Upper lobe of left lung (tissue), 6 donors: ENCODE measurements at regions not wholly inside any gene's neighbourhood (a gene's known extent, or its start where the extent isn't known, plus 50 kb on each side); places are given as distances from the start of the nearest gene placed in this dataset.

Source experiments
- ATAC-seq, 2 donors: fragments of 200-7000 bp; cut with Tn5 transposase; one replicate each; pipeline ENCODE4 v1.9.1; 2022; ENCODE audit warnings: mild to moderate bottlenecking in 2 of 2, moderate library complexity in 2 of 2; ENCODE audit not compliant: low FRiP score in 2 of 2
- DNase-seq, 2 donors: peaks; one replicate each; pipeline ENCODE4 v3.0.0-alpha.2; 2019 to 2020
- H3K27ac ChIP-seq, 4 donors: fragments of 200-600 bp; sonication (generic); one replicate each; pipeline ENCODE4 v1.5.1; 2016 to 2019
- H3K27me3 ChIP-seq, 4 donors: fragments of 200-600 bp; sonication (generic); one replicate each; pipeline ENCODE4 v1.5.1; 2017 to 2019
- H3K36me3 ChIP-seq, 4 donors: fragments of 200-600 bp; sonication (generic); one replicate each; pipeline ENCODE4 v1.5.1; 2016 to 2019
- H3K4me1 ChIP-seq, 4 donors: fragments of 200-600 bp; sonication (generic); one replicate each; pipeline ENCODE4 v1.5.1; 2018 to 2019
- H3K4me3 ChIP-seq, 4 donors: fragments of 200-600 bp; sonication (generic); one replicate each; pipeline ENCODE4 v1.5.1; 2017 to 2019; ENCODE audit warnings: mild to moderate bottlenecking in 2 of 4, moderate library complexity in 1 of 4
- H3K9me3 ChIP-seq, 4 donors: fragments of 200-600 bp; sonication (generic); one replicate each; pipeline ENCODE4 v1.5.1; 2018 to 2019
- EP300 ChIP-seq, 4 donors: sonication (generic); formaldehyde crosslinking; IDR thresholded peaks; one replicate each; pipeline ENCODE4 v1.5.1; 2017; ENCODE audit warnings: antibody characterized with exemption in 4 of 4, control low read depth in 2 of 4
- POLR2A ChIP-seq, 4 donors: fragments of 450-650 bp; IDR thresholded peaks; one replicate each; pipeline ENCODE4 v1.5.1; 2016 to 2017; ENCODE audit warnings: antibody characterized with exemption in 4 of 4, mild to moderate bottlenecking in 2 of 4
- POLR2AphosphoS5 ChIP-seq, 2 donors: sonication (generic); formaldehyde crosslinking; IDR thresholded peaks; one replicate each; pipeline ENCODE4 v1.5.1; 2017; ENCODE audit warnings: antibody characterized with exemption in 2 of 2
- WGBS, 2 donors: methylation state at CpG; one replicate each; pipeline ENCODE4 v1.1.5; 2017 to 2018; 5-methylcytosine and 5-hydroxymethylcytosine counted together
- TF ChIP-seq, protein P1 (sequence below), 6 experiments: fragments of 450-650 bp in 4 of 6; fragments of 200-600 bp in 2 of 6; sonication (generic) in 2 of 6; IDR thresholded peaks; one replicate each; pipeline ENCODE4 v1.5.1; 2016 to 2019; ENCODE audit warnings: antibody characterized with exemption in 6 of 6
- donor health status: DM: no; HTN: no; CAD: no; lungs with moderate emphysema.
- donor health status: DM: no; HTN: yes; CAD: no; lungs with severe emphysema.

DNA sequence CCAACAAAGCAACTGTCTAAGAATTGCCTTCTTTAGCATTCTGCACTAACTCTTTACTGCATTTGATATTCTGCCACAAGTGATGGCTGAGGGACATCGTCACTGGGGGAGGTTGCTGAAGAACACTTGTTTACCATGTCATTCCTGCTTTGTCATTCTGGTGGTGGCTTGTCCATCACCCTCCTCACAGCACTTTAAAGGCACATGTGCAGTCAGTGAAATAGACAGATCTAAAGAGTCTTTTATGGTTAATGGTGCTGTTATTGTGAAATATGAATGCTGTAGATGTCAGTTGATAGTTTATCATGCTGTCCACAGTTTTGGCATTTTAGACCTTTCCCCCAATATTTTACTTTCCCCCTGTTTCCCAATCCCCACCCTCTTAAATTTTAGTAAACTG is 120.9 kb upstream of the TSC22D1 start:
- H3K27ac ChIP-seq = no peak overlapping the region
- ATAC-seq = no peak
- H3K4me3 ChIP-seq = no peak overlapping the region
- no peaks in the 10 kb centered on the region for H3K4me1 ChIP-seq
- H3K36me3 ChIP-seq = no peaks in the 10 kb centered on the region
- H3K9me3 ChIP-seq = no peaks in the 10 kb centered on the region
- 46 to 70% methylated on average over 1 of the region's 1 CpG for WGBS, 2 donors
- TF ChIP-seq, protein P1, sequence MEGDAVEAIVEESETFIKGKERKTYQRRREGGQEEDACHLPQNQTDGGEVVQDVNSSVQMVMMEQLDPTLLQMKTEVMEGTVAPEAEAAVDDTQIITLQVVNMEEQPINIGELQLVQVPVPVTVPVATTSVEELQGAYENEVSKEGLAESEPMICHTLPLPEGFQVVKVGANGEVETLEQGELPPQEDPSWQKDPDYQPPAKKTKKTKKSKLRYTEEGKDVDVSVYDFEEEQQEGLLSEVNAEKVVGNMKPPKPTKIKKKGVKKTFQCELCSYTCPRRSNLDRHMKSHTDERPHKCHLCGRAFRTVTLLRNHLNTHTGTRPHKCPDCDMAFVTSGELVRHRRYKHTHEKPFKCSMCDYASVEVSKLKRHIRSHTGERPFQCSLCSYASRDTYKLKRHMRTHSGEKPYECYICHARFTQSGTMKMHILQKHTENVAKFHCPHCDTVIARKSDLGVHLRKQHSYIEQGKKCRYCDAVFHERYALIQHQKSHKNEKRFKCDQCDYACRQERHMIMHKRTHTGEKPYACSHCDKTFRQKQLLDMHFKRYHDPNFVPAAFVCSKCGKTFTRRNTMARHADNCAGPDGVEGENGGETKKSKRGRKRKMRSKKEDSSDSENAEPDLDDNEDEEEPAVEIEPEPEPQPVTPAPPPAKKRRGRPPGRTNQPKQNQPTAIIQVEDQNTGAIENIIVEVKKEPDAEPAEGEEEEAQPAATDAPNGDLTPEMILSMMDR (IDR thresholded peaks at IDR 0.05) = no peak
- TF ChIP-seq POLR2A (IDR thresholded peaks at IDR 0.05) = no peak
- TF ChIP-seq EP300 (IDR thresholded peaks at IDR 0.05) = no peak
- TF ChIP-seq POLR2AphosphoS5 (IDR thresholded peaks at IDR 0.05) = no peak
- H3K27me3 ChIP-seq = no peaks in the 10 kb centered on the region
- DNase-seq = no peak

DNA sequence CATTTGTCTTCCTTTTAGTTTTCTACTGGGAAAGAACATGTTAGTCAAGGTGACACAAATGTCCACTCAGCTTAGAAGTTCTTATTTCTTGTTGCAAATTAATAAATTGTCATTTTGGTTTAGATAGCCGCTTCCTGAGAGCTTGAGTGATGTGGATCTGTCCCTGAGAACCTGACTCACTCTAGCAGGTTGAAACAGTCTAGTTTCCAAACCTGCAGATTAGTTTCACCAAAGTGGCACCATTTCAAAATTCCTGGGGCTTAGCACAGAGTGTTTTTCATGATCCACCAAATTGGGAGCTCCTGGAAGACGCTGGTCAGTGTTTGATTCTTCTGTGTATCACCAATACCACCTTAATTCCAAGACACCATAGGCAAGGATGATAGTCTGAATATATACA is 119.4 kb upstream of the TSC22D1 start:
- 76 to 80% methylated on average over 2 of the region's 2 CpGs for WGBS, 2 donors
- ATAC-seq (no peak), DNase-seq (no peak)
- Histone ChIP-seq H3K36me3 (no peaks in the 10 kb centered on the region), H3K27me3 (no peaks in the 10 kb centered on the region), H3K4me1 (no peaks in the 10 kb centered on the region), H3K27ac (no peak overlapping the region), H3K9me3 (no peaks in the 10 kb centered on the region), H3K4me3 (no peak overlapping the region)
- TF ChIP-seq POLR2AphosphoS5 (IDR thresholded peaks at IDR 0.05) (no peak), POLR2A (IDR thresholded peaks at IDR 0.05) (no peak), EP300 (IDR thresholded peaks at IDR 0.05) (no peak)
- TF ChIP-seq, protein P1 (IDR thresholded peaks at IDR 0.05) = no peak

DNA sequence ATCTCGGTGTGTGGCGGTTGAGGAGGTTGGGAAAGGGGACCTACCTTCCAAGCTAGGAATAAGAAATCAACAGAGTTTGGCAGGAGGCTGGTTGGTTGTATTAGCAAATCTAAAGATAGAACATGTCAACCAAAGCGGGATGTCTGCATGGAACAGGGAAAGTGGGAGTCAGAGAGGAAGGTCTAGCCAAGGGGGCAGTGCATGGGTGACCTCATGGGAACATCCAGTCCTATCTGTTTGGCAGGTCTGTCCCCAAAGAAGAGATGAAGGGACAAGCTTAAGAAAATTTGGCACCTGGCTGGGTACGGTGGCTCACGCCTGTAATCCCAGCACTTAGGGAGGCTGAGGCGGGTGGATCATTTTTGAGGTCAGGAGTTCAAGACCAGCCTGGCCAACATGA is 118.7 kb upstream of the TSC22D1 start:
- H3K27me3 ChIP-seq = no peaks in the 10 kb centered on the region
- no peaks in the 10 kb centered on the region for H3K9me3 ChIP-seq
- no peaks in the 10 kb centered on the region for H3K36me3 ChIP-seq
- DNase-seq (no peak), ATAC-seq (no peak)
- no peaks in the 10 kb centered on the region for H3K4me1 ChIP-seq
- 64 to 83% methylated on average over 6 of the region's 6 CpGs for WGBS, 2 donors
- no peak overlapping the region for H3K4me3 ChIP-seq
- H3K27ac ChIP-seq = no peak overlapping the region
- TF ChIP-seq EP300 (IDR thresholded peaks at IDR 0.05) (no peak), POLR2A (IDR thresholded peaks at IDR 0.05) (no peak), POLR2AphosphoS5 (IDR thresholded peaks at IDR 0.05) (no peak)
- TF ChIP-seq, protein P1 (IDR thresholded peaks at IDR 0.05) = no peak

DNA sequence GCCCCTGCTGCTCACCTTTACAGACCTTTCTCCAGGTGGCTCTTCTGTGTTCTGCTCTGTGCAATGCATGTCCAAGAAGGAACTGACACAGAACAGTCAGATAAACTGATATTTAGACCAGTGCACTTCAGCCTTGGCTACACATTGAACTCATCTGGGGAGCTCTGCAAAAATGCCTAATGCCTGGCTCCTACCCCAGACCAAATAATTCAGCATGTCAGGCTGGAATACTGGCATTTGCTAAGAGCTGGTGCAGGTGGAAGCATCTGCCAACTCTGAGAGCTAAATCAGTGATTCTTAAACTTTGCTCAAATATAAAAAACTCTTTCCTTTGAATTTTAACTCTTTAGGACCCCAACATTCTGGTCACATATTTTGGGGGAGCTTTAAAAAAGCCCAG is 118.2 kb upstream of the TSC22D1 start:
- H3K36me3 ChIP-seq = no peaks in the 10 kb centered on the region
- H3K9me3 ChIP-seq = no peaks in the 10 kb centered on the region
- no peak overlapping the region for H3K4me3 ChIP-seq
- TF ChIP-seq EP300 (IDR thresholded peaks at IDR 0.05) (no peak), POLR2A (IDR thresholded peaks at IDR 0.05) (no peak), POLR2AphosphoS5 (IDR thresholded peaks at IDR 0.05) (no peak)
- TF ChIP-seq, protein P1 (IDR thresholded peaks at IDR 0.05) = no peak
- ATAC-seq (no peak), DNase-seq (no peak)
- H3K27me3 ChIP-seq = no peaks in the 10 kb centered on the region
- no peaks in the 10 kb centered on the region for H3K4me1 ChIP-seq
- H3K27ac ChIP-seq = no peak overlapping the region

DNA sequence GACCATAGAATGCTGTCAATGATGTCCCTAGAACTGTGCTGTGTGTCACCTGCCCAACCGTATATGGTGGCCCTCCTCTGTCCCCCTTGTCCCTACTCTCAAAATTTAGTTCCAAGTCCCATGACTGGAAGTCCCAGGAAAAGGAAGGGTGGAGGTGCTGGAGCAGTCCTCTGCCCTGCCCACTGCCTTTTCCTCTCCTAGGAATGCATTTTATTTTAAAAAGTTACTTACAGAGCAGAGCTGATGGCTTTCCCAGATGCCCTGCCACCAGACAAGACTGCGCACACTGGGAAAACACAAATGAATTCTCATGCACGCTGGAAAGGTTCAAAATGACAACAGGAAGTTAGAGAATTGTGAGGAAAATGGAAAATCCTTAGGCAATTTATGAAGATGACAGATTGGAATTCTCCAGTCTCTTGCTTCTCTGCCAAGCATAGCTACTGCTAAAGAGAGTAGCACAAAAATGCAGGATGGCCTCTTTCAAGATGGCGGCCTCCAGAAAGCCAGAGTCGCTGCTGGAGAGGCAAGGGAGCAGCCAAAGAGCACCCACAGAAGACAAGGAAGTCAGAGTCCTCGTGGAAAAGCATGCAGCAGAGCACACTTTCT is 117.1 kb upstream of the TSC22D1 start:
- Histone ChIP-seq H3K36me3 (no peaks in the 10 kb centered on the region), H3K27ac (no peak overlapping the region), H3K27me3 (no peaks in the 10 kb centered on the region), H3K4me3 (no peak overlapping the region), H3K4me1 (no peaks in the 10 kb centered on the region), H3K9me3 (no peaks in the 10 kb centered on the region)
- TF ChIP-seq, protein P1 (IDR thresholded peaks at IDR 0.05) = no peak
- TF ChIP-seq EP300 (IDR thresholded peaks at IDR 0.05) (no peak), POLR2A (IDR thresholded peaks at IDR 0.05) (no peak), POLR2AphosphoS5 (IDR thresholded peaks at IDR 0.05) (no peak)
- 79 to 81% methylated on average over 6 of the region's 6 CpGs for WGBS, 2 donors
- ATAC-seq (no peak), DNase-seq (no peak)
